G401.6 (cell line): ENCODE measurements at regions not wholly inside any gene's neighbourhood (a gene's known extent, or its start where the extent isn't known, plus 50 kb on each side); places are given as distances from the start of the nearest gene placed in this dataset.
"Not testable (repeated sequence)": the region's sequence is repeated elsewhere in the genome, so short reads cannot be mapped to it uniquely, and the experiment has no call there.

Experiments used
- FAIRE-seq: peaks from 2 replicates; lab custom pipeline; 2012; peaks lifted over from hg19 to GRCh38; lab: Jason Lieb, UNC

GRCh38 chr7:113783403-113783802 lies 135.4 kb downstream of the PPP1R3A start:
- FAIRE-seq = no peak

DNA sequence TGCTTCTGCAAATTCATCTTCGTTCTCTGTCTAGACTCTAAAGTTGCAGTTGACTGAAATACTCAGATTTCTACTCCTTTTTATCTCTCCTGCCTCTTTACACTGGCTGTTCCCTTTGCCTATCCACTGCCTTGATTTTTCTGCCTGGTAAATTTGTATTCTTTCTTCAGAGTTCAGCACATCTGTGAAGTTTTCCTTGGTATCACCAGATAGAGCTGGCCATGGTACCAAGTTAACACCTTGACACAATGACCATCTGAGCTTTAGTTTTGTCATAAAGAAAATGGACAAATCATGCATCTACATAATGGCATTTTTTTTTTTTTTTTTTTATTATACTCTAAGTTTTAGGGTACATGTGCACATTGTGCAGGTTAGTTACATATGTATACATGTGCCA lies 143.0 kb downstream of the PPP1R3A start:
- no peak for FAIRE-seq

- no peak for FAIRE-seq
These were observed 143.4 kb downstream of the PPP1R3A start for GRCh38 chr7:113775401-113775800.

- peak; percentile 92 for FAIRE-seq
These were observed 144.5 kb downstream of the PPP1R3A start for GRCh38 chr7:113774182-113774807.

GRCh38 chr7:113770146-113770738 lies 148.6 kb downstream of the PPP1R3A start:
- FAIRE-seq = no peak

GRCh38 chr7:113768387-113768786 lies 150.4 kb downstream of the PPP1R3A start:
- no peak for FAIRE-seq

DNA sequence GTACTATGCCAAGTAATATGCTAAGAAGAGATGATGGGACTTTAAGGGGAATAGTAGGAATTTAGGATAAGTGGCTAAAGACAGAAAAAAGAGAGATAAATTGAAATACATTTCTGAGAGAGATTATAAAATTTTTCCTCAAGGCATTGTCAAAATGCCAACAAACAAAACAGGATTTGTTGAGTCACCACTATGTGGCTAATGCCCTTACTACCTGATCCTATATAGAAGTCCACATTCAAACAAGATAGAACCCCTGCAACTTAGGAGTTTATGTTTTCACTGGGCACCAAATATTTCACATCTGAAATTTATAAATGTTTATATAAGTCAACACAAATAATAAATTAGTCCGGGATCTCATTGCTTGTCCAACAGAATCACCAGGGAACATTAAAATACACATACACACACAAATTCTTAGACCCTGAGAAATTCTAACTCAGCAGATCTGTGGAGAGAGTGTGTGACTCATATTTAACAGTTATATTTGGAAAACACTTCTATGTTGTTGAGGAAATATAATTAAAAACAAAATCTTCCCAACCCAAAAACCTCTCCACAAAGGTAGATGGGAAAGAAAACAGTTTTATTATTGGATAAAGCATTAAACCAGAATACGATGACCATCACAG lies 154.3 kb downstream of the PPP1R3A start:
- FAIRE-seq = no peak

DNA sequence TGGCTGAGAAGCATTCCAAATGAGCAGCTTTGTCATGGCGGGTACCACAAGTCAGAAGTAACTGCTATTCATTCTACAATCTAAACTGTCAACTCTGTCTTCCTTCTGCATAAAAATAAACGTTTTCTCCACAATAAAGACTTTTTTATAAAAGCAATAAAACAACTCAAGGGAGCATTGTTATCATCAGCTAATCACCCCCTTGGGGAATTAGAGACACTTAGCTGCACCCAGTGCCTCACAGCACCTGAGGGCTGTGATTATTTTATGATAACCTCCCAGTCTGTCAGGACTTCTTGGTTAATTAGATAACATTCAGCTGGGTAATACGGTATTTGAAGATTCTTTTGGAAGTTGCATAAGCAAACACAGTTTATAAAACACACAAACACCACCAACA lies 155.6 kb downstream of the PPP1R3A start:
- no peak for FAIRE-seq

DNA sequence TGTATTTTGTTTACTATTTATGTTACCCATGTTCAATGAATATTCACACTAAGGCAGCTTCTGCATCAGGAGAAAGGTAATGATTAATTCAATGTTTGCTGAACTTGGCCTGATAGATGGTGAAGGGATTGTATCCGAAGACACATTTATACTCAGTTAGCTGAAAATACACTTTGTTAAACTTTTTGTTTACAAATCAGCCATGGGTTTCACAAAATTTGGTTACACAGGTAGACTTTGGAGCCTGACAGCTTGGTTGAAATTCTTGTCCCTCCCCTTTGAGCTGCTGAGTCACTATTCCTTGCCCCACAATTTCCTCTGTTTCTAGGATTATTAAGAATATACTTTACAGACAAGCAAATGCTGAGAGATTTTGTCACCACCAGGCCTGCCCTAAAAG lies 162.6 kb downstream of the PPP1R3A start:
- FAIRE-seq = no peak

DNA sequence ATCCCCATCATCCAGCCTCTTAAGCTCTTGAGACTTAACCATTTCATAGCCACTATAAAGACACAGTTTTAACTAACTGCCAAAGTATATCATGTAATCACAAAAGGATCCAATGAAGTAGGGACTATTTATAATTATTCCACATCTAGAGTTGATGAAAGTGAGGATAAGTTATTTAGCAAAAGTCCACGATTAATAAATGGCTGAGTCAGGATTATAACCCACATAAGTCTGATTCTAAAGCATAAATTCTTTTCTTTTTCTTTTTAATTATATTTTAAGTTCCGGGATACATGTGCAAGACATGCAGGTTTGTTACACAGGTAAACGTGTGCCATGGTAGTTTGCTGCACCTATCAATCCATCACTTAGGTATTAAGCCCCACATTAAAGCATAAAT lies 166.1 kb downstream of the PPP1R3A start:
- FAIRE-seq = no peak

GRCh38 chr7:113752289-113752688 lies 166.5 kb downstream of the PPP1R3A start:
- FAIRE-seq = no peak

DNA sequence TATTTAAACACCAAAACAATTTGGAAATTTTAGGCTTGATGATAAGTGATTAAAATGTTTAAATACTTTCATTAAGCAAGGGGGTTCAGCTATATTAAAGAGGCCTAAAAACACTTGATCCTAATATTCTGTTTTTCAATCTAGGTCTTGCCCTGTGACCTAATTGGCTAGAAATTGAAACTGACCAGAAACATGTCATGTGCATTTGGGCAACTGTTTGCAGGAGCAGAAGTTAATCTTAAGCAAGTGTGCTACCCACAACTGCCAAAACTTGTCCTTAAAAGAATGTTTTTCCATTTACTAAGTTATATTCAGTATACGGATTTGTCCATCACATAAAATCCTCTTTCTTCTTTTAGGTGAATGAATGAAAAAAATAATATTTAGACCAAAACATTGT lies 167.3 kb downstream of the PPP1R3A start:
- FAIRE-seq = no peak

- not testable (repeated sequence) for FAIRE-seq
These were observed 170.4 kb downstream of the PPP1R3A start for GRCh38 chr7:113748385-113748784.

- FAIRE-seq = not testable (repeated sequence)
These were observed 175.8 kb downstream of the PPP1R3A start for GRCh38 chr7:113742946-113743431.

DNA sequence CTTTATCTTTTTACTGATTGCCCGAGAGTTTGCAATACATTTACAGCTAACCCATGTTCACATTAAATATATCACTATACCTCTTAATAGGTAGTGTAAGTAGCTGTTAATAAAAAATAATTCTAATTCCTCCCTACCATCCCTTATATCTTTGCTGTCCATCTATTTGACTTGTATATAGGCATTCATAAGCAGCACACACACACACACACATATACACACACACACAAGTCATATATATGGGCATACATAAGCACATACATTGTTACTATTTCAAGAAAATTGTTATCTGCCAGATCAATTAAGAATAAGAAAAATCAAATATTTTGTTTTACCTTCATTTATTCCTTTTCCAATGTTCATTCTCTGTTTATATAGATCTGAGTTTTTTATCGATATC lies 176.4 kb downstream of the PPP1R3A start:
- no peak for FAIRE-seq

DNA sequence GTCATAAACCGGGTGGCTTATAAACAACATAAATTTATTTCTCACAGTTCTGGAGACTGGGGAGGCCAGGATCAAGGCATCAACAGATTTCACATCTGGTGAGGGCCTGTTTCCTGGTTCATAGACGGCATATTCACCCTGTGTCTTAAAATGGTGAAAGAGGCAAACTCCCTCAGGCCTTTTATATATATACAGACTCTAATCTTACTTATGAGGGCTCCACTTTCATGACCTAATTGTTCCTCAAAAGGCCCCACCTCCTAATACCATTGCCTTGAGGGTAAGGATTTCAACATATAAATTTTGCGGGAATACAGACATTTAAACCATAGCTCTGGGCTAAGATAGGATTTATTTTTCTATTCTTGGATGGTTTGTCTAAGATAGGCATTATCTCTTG lies 187.2 kb downstream of the PPP1R3A start:
- no peak for FAIRE-seq

DNA sequence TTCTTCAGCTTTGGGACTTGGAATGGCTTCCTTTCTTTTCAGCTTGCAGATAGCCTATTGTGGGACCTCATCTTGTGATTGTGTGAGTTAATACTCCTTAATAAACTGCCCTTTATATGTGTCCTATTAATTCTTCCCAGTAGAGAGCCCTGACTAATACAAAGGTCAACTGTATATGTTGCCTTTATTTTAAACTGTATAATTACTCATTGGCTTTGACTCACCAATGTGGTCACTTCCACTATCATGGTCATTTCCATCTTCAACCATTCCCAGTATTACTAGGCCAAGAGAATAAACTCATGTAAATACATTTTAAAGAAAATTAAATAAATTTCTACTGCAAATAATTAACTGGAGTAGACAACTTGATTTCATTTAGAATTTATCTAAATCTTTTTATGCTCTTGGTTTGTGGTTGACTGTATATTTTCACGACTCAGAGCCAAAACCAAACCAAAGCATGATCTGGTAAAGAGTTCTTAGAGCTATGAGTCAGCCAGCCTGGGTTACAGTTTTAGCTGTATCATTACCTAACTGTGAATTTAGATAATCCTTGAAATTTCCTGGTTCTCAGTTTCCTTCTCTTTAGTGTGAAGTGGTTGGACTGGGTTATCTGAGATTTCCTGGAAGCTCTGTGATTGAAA lies 188.4 kb downstream of the PPP1R3A start:
- no peak for FAIRE-seq

- FAIRE-seq = no peak
These were observed 191.3 kb downstream of the PPP1R3A start for GRCh38 chr7:113727486-113727885.

GRCh38 chr7:113722006-113722405 lies 196.8 kb downstream of the PPP1R3A start:
- FAIRE-seq = no peak

DNA sequence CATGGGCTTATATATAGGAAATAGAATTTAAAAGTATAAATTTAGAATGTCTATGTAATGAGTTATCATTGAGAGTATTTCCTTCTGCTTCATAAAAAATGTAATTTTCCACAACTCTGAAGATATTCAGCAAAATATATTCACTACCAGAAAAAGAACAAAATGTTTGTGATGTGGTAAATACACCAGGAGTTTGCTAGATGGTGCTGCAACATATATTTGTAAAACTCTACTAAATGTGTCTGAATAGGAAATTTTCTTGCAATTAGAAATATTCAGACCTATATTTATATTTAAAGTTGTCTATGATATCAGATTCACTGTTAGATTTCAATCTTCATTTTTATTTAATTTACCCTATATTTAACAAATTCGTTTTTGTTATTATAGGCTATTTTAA lies 201.1 kb downstream of the PPP1R3A start:
- no peak for FAIRE-seq

DNA sequence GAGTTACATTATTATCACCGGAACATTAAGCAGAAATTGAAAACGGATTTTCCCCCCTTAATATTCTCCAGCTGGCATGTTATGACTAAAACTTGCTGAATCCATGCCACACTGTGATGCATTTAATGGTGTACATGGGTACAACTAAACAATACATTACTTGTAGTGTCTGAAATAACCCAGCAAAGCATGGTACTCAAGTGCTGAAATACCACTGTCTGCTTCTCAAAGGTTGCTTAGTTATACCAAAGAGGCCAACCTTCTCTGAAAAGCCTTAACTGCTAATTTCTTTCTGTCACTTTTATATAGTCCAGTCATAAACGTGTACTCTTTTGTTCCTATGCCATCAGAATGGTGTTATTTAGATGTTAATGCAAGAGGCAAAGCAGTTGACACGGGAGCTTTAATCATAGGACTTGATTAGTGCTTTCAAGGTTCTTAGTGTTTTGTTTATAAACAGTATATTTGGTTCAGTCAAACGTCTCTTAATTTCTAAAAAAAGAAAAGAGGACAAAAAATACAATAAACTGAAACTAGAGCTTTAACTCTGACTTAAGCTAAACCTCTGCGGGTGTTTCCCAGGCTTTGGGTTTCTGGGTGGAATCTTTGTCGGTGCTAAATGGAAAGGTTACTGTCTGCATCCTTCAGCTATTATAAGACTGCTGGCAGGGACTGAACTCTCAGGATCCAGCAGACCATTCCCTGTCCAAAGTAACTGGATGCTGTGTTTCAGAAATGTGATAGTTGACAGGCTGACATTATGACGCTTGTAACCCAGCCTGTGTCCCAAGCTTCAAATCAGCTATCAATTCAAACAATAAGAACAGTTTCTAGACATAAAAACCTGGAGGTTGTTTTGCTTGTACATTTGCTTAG lies 202.6 kb downstream of the PPP1R3A start:
- FAIRE-seq = no peak

- FAIRE-seq = no peak
These were observed 203.5 kb downstream of the PPP1R3A start for GRCh38 chr7:113715262-113715661.
